ENCODE measurements at regions not wholly inside any gene's neighbourhood (a gene's known extent, or its start where the extent isn't known, plus 50 kb on each side); places are given as distances from the start of the nearest gene placed in this dataset.
"Not testable (repeated sequence)": the region's sequence is repeated elsewhere in the genome, so short reads cannot be mapped to it uniquely, and the experiment has no call there.

GRCh38 chr15:62503451-62503850 is 338.4 kb upstream of the C2CD4B start:
- DNase-seq (ENCODE audit: low spot score), result no peak

GRCh38 chr15:62505762-62506161 is 340.7 kb upstream of the C2CD4B start:
- DNase-seq (ENCODE audit: low spot score), result no peak

GRCh38 chr15:62506217-62506805 is 341.2 kb upstream of the C2CD4B start:
- DNase-seq (ENCODE audit: low spot score), result no peak

DNA sequence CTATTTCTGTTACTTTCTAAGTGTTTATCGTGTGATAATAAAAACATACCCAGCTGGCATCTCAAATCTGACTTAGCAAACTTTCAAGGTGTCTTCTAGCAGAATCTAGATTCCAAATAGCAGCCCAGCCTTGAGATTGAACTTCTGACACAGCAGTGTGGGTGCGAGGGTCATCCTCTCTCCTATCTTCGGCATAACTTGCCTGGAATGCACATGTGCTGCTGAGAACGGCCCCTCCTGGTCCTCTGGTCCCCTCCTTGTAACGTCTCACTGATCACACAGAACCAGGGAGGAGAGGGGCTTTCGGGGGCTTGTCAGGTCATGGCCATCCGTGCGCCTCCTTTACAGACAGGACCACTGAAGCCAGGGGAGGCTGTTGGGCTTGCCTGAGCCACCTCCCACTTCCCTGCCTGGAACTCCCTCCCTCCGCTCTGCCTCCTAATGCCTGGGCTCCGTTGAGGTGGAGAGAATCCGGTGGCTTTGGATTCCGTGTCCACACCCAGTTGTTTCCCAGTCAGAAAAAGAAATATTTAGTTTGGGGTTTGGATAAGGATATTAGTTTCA is 344.4 kb upstream of the C2CD4B start:
- no peak for DNase-seq (ENCODE audit: low spot score)

DNA sequence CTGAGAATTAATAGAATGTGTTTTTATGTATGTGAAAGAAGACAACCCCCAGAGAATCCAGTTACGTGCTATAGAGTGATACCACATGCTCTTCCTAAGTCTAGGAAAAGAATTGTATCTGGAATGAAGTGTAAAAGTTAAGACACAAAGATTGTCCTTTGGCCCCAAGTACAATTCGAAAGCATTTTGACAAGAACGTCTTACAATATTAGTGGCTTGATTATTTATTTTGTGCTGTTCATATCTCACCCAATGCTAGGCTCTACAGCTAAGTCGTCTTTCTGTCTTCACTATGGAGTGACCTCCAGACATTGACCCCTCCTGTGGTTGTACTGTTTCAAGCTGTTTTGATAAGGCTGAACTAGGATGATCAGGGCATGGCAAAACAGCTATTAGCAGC is 345.7 kb upstream of the C2CD4B start:
- no peak for DNase-seq (ENCODE audit: low spot score)

- no peak for DNase-seq (ENCODE audit: low spot score)
Measured at GRCh38 chr15:62512904-62513303, 347.8 kb upstream of the C2CD4B start.

DNA sequence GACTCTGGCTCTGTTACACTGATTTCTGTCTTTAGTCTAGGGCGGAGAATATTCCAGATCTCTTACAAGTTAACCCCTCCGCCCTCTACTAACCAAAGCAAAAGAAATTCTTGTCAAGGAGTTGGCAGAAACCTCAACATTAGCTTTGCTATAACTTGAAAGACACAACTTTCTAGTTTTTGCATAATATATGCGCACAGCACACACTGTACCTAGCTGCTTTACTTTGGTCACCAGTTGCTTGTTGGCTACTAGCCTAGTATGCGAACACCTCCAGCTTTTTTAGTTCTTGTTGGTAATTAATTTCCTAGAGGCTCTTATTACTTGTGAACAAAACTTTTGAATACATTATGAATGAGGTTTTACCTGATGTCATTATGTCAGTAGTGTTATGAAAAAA is 348.8 kb upstream of the C2CD4B start:
- no peak for DNase-seq (ENCODE audit: low spot score)

GRCh38 chr15:62515696-62516395 is 350.8 kb upstream of the C2CD4B start:
- DNase-seq (ENCODE audit: low spot score), result no peak

GRCh38 chr15:62517541-62517940 is 352.5 kb upstream of the C2CD4B start:
- DNase-seq (ENCODE audit: low spot score), result no peak

- not testable (repeated sequence) for DNase-seq (ENCODE audit: low spot score)
Measured at GRCh38 chr15:62518666-62519065, 353.6 kb upstream of the C2CD4B start.

GRCh38 chr15:62519900-62520299 is 354.8 kb upstream of the C2CD4B start:
- DNase-seq (ENCODE audit: low spot score), result no peak

DNA sequence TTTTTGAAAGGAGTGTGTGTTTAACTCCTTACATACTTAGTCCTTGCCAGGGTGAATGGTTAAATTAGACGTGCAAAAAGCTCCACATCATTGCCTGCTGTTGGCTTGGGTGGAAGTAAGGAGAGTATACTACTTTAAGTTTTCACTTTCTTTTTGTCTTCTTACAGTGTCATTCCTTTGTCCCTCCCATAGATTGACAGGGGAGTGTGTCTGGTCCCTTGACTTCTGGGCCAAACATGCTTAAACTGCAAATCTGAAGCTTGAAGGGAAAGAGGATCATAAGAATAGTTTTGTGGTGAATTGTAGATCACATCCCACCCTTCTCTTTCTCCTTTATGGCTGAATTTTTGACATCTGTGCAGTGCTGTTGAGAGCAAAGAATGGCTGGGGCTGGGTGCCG is 355.8 kb upstream of the C2CD4B start:
- no peak for DNase-seq (ENCODE audit: low spot score)

GRCh38 chr15:62521396-62521795 is 356.3 kb upstream of the C2CD4B start:
- no peak for DNase-seq (ENCODE audit: low spot score)

- DNase-seq (ENCODE audit: low spot score), result no peak
Measured at GRCh38 chr15:62524848-62525247, 359.8 kb upstream of the C2CD4B start.

DNA sequence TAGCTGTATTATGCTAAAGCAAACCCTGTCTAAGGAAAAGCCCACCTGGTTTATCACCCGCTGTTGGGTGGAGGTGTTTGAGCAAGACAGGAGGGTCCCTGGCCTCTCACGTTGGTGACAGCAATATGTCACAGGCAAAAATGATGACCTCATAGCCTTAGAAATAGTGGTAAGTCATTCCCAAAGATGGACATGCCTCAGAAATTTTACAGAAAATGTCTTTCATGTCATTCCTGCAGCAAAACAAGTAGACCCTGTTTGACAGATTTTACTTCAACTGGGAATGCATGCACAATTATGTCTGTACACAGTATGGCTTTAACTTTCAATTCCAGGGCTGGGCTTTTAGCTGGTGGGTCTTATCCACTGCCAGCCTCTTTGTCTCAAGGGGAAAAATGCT is 362.3 kb upstream of the C2CD4B start:
- DNase-seq (ENCODE audit: low spot score), result no peak

DNA sequence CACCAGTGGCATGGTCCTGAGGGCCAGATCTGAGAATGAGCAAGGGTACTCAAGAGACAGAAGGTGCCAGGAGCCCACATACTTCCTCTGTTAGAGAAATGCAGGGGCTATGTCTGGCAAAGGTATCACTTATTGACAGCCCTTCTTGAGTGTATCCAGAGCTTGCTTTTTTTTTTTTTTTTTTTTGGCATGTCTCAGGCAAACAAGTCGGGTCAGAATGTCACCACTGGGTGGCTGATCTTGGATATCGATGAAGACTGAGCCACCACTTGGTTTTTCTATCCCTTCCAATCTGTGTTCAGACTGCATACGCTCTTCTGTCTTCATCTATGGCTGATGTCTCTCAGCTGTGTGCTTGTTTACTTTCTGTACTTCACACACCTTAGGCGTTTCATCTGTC is 363.4 kb upstream of the C2CD4B start:
- DNase-seq (ENCODE audit: low spot score), result no peak

GRCh38 chr15:62532367-62532766 is 367.3 kb upstream of the C2CD4B start:
- no peak for DNase-seq (ENCODE audit: low spot score)

GRCh38 chr15:62533687-62534086 is 368.6 kb upstream of the C2CD4B start:
- DNase-seq (ENCODE audit: low spot score), result no peak

DNA sequence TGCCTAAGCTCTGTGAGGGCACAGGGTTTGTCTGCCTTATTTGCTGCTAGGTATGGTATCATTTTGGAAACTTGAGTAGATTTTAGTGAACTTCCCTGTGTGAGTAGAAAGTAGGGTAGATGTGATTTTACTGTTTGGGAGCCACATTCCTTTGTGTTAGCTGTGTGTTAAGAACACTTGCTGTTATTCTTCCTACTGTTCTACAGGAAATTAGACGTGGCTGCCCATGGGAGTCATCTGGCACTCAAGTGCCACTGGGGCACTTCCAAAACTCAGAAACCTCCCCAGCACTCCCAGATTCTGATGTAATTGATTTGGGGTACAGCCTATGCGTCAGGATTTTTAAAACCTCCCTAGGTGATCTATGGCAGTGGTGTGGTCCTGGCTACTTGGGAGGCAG is 369.9 kb upstream of the C2CD4B start:
- no peak for DNase-seq (ENCODE audit: low spot score)

DNA sequence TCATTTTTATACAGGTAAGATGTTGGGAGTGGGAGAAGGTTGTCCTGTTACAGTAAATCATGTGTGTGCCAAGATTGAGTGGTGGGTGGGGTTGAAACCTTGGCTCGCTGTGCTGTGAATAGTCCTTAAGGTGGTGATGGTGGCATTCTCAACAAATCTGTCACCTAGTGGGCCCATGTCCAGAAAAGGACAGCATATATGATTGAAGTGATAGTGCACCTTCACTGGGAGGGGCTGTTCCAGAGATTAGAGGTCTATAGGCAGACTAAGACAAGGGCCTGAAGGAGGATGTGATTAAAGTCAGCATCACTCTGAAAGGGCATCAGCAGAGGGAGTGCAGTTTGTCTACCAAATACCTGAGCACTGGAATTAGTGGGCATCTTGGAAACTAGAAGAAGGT is 374.2 kb upstream of the C2CD4B start:
- no peak for DNase-seq (ENCODE audit: low spot score)

GRCh38 chr15:62541250-62541649 is 376.2 kb upstream of the C2CD4B start:
- DNase-seq (ENCODE audit: low spot score), result no peak

- DNase-seq (ENCODE audit: low spot score), result no peak
Measured at GRCh38 chr15:62541846-62542245, 376.8 kb upstream of the C2CD4B start.

GRCh38 chr15:62544446-62544845 is 379.4 kb upstream of the C2CD4B start:
- DNase-seq (ENCODE audit: low spot score), result no peak

All from COLO829 (cell line).